ENCODE measurements at regions not wholly inside any gene's neighbourhood (a gene's known extent, or its start where the extent isn't known, plus 50 kb on each side); places are given as distances from the start of the nearest gene placed in this dataset.
A peak's percentile ranks its signal among the peaks of the same experiment; 100 is the strongest.

DNA sequence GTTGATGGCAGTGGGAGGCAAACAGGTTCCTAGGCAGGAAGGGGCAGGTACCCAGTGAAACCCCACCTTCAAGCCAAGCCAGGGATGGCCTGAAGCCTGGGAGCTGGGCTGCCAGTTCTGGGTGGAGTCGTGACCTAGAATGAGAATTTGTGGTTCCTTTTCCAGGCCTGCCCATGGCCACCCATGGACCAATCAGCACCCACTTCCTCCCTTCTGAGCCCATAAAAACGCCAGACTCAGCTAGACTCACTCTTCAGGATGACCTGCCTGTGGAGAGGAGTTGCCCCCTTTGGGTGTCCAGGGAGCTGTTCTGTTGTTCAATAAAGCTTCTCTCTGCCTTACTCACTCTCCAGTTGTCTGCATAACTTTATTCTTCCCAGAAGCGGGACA is 144.0 kb upstream of the MRPS30 start:
- Histone ChIP-seq H3K4me1 (ENCODE audit: insufficient read depth, poor library complexity, severe bottlenecking) (peaks cover 12% of the 10 kb centered on the region), H3K36me3 (ENCODE audit: low read depth) (no peaks in the 10 kb centered on the region; the same call in 1 of the 2 replicates), H3K4me3 (ENCODE audit: severe bottlenecking) (no peak overlapping the region), H3K27ac (ENCODE audit: poor library complexity, severe bottlenecking) (peak overlapping the region; percentile 0), H3K27me3 (ENCODE audit: insufficient read depth, poor library complexity, severe bottlenecking) (no peaks in the 10 kb centered on the region), H3K9me3 (ENCODE audit: severe bottlenecking) (no peaks in the 10 kb centered on the region)
- DNase-seq (ENCODE audit: low spot score), result no peak
- no peak for ATAC-seq (ENCODE audit: low read depth)
- TF ChIP-seq, protein P1, sequence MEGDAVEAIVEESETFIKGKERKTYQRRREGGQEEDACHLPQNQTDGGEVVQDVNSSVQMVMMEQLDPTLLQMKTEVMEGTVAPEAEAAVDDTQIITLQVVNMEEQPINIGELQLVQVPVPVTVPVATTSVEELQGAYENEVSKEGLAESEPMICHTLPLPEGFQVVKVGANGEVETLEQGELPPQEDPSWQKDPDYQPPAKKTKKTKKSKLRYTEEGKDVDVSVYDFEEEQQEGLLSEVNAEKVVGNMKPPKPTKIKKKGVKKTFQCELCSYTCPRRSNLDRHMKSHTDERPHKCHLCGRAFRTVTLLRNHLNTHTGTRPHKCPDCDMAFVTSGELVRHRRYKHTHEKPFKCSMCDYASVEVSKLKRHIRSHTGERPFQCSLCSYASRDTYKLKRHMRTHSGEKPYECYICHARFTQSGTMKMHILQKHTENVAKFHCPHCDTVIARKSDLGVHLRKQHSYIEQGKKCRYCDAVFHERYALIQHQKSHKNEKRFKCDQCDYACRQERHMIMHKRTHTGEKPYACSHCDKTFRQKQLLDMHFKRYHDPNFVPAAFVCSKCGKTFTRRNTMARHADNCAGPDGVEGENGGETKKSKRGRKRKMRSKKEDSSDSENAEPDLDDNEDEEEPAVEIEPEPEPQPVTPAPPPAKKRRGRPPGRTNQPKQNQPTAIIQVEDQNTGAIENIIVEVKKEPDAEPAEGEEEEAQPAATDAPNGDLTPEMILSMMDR (IDR thresholded peaks at IDR 0.05; ENCODE audit: poor library complexity, severe bottlenecking), result no peak

DNA sequence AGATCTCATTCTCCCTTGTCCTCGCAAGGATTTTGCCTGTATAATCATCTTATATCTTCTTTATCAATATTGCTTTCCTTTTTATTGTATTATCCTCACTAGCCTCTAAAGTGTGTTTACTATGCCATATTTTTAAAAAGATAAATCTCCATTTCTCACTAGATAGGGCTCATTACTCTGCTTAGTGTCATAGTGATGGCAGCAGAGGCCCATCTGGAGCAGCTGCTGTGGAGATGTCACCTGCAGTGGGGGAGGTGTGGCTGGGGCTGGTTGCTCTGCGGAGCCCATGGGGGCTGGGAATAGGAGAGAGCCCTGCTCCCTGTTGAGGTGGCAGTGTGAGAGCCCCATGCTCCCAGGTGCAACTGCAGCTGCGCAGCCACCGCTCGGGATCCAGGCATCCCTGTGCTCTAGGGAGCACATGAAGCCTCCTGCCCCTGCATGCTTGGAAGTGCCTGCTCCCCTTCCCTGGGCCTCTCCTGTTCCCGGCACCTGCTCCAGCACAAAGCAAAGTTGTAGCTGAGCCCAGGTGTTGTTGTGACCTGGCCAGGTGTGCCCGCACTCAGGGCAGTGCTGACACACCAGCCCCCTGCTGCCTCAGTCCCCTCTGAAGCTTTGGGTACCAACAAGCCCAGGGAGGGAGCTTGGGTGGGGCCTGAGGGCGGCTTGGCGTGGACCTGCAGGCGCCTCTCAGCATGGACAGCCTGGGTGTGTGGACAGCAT is 144.6 kb upstream of the MRPS30 start:
- TF ChIP-seq, protein P1 (IDR thresholded peaks at IDR 0.05; ENCODE audit: poor library complexity, severe bottlenecking), result no peak
- Histone ChIP-seq H3K4me1 (ENCODE audit: insufficient read depth, poor library complexity, severe bottlenecking) (peaks cover 12% of the 10 kb centered on the region), H3K27ac (ENCODE audit: poor library complexity, severe bottlenecking) (no peak overlapping the region), H3K27me3 (ENCODE audit: insufficient read depth, poor library complexity, severe bottlenecking) (no peaks in the 10 kb centered on the region), H3K4me3 (ENCODE audit: severe bottlenecking) (no peak overlapping the region), H3K9me3 (ENCODE audit: severe bottlenecking) (no peaks in the 10 kb centered on the region), H3K36me3 (ENCODE audit: low read depth) (no peaks in the 10 kb centered on the region; the same call in 1 of the 2 replicates)
- DNase-seq (ENCODE audit: low spot score) (peak; percentile 49), ATAC-seq (ENCODE audit: low read depth) (no peak)

DNA sequence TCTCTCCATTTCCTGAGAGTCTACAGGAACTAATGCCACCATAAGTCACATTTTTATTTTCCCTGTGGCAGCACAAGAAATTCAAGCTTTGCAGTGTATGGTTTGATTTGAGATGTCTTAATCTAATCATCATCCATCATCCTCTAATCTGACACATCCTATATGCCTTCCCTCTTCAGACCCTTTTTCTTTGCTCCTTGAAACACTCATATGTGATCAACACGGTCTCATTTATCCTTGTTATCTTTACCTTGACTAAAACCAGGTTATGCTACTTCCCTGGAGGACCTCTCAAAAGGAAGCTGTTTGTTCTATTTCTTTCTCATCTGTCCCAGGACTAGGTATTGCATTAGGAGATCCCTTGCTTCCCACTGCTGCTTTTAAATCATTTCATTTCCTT is 146.9 kb upstream of the MRPS30 start:
- H3K27me3 ChIP-seq (ENCODE audit: insufficient read depth, poor library complexity, severe bottlenecking), result no peaks in the 10 kb centered on the region
- ATAC-seq (ENCODE audit: low read depth) (no peak), DNase-seq (ENCODE audit: low spot score) (no peak)
- no peak overlapping the region for H3K4me3 ChIP-seq (ENCODE audit: severe bottlenecking)
- peaks cover 12% of the 10 kb centered on the region for H3K4me1 ChIP-seq (ENCODE audit: insufficient read depth, poor library complexity, severe bottlenecking)
- H3K27ac ChIP-seq (ENCODE audit: poor library complexity, severe bottlenecking), result no peak overlapping the region
- no peaks in the 10 kb centered on the region; the same call in 1 of the 2 replicates for H3K36me3 ChIP-seq (ENCODE audit: low read depth)
- no peaks in the 10 kb centered on the region for H3K9me3 ChIP-seq (ENCODE audit: severe bottlenecking)
- TF ChIP-seq, protein P1 (IDR thresholded peaks at IDR 0.05; ENCODE audit: poor library complexity, severe bottlenecking), result no peak

DNA sequence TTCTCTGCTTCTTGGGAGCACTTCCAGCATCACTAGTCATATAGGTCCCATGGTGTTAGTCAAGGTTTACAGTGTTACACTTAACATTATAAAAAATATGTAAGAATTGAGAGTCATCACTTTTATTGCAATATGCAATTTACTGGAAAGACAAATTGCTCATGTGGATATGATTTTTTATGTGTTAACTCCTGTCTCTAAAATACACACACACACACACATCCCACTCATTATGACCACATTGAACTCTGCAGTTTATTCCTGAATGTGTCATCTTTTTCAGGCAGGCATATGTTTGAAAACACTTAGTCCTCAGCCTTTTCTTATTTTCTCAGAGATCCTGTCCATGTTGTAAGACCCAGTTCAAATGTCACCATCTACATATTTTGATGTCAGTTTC is 148.5 kb upstream of the MRPS30 start:
- Histone ChIP-seq H3K4me1 (ENCODE audit: insufficient read depth, poor library complexity, severe bottlenecking) (peaks cover 5% of the 10 kb centered on the region), H3K27me3 (ENCODE audit: insufficient read depth, poor library complexity, severe bottlenecking) (no peaks in the 10 kb centered on the region), H3K36me3 (ENCODE audit: low read depth) (no peaks in the 10 kb centered on the region), H3K9me3 (ENCODE audit: severe bottlenecking) (peaks cover 7% of the 10 kb centered on the region), H3K27ac (ENCODE audit: poor library complexity, severe bottlenecking) (no peak overlapping the region), H3K4me3 (ENCODE audit: severe bottlenecking) (no peak overlapping the region)
- DNase-seq (ENCODE audit: low spot score) (no peak), ATAC-seq (ENCODE audit: low read depth) (no peak; the same call in 2 of the 3 replicates)
- TF ChIP-seq, protein P1 (IDR thresholded peaks at IDR 0.05; ENCODE audit: poor library complexity, severe bottlenecking), result no peak

DNA sequence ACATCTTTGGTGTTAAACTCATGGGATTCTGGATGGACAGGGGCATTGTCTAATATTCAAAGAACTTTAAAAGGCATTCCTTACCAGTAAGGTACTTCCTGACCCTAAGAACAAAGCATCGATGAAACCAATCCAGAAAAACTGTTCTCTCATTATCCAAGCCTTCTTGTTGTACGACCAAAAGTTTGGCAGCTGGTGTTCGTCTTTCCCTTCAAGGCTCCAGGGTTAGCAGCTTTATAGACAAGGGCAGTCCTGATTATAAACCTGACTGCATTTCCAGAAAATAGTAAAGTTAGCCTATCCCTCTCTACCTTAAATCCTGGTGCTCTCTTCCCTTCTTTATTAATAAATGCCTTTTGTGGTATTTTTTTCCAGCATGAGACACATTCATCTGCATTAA is 149.4 kb upstream of the MRPS30 start:
- no peak overlapping the region for H3K4me3 ChIP-seq (ENCODE audit: severe bottlenecking)
- H3K27me3 ChIP-seq (ENCODE audit: insufficient read depth, poor library complexity, severe bottlenecking), result no peaks in the 10 kb centered on the region
- H3K9me3 ChIP-seq (ENCODE audit: severe bottlenecking), result peaks cover 7% of the 10 kb centered on the region
- H3K36me3 ChIP-seq (ENCODE audit: low read depth), result no peaks in the 10 kb centered on the region
- no peak overlapping the region for H3K27ac ChIP-seq (ENCODE audit: poor library complexity, severe bottlenecking)
- H3K4me1 ChIP-seq (ENCODE audit: insufficient read depth, poor library complexity, severe bottlenecking), result no peaks in the 10 kb centered on the region
- no peak for ATAC-seq (ENCODE audit: low read depth)
- TF ChIP-seq, protein P1 (IDR thresholded peaks at IDR 0.05; ENCODE audit: poor library complexity, severe bottlenecking), result no peak
- DNase-seq (ENCODE audit: low spot score), result no peak
